ENCODE measurements at regions not wholly inside any gene's neighbourhood (a gene's known extent, or its start where the extent isn't known, plus 50 kb on each side); places are given as distances from the start of the nearest gene placed in this dataset.
A peak's percentile ranks its signal among the peaks of the same experiment; 100 is the strongest.

GRCh38 chr11:43130616-43131015 lies 181.2 kb upstream of the API5 start:
- Histone ChIP-seq H4K8ac (ENCODE audit: low read depth, low read length) (no peak overlapping the region), H3K23ac (ENCODE audit: low read length) (no peak overlapping the region), H3K18ac (ENCODE audit: low read length) (no peak overlapping the region), H4K5ac (ENCODE audit: low read length) (no peak overlapping the region), H3K36me3 (ENCODE audit: control insufficient read depth, insufficient read depth, low read length) (no peaks in the 10 kb centered on the region), H3K79me1 (ENCODE audit: low read length) (no peaks in the 10 kb centered on the region), H3K27me3 (ENCODE audit: insufficient read depth, low read length, poor library complexity) (no peaks in the 10 kb centered on the region), H2AK5ac (ENCODE audit: low read length) (no peak overlapping the region), H2BK15ac (replicated peaks; ENCODE audit: low read depth) (no peak overlapping the region), H3K27ac (ENCODE audit: low read depth, low read length) (no peak overlapping the region), H2BK120ac (ENCODE audit: low read depth, low read length) (no peak overlapping the region), H3K9ac (ENCODE audit: low read length) (no peak overlapping the region), H3K4me3 (ENCODE audit: low read length) (no peak overlapping the region), H3K79me2 (ENCODE audit: control insufficient read depth, insufficient read depth, low read length) (no peaks in the 10 kb centered on the region), H3K4ac (ENCODE audit: low read depth, low read length) (no peak overlapping the region), H2BK5ac (ENCODE audit: low read length) (no peak overlapping the region), H3K4me2 (ENCODE audit: low read length) (no peak overlapping the region), H3K56ac (ENCODE audit: low read length) (no peak overlapping the region), H3K4me1 (ENCODE audit: control insufficient read depth, low read depth, low read length) (no peaks in the 10 kb centered on the region)
- WGBS (ENCODE audit: extremely low coverage, insufficient coverage, low lambda C conversion rate) = no CpG with 5 or more reads among the region's 2 CpGs
- DNase-seq = peak; percentile 81

DNA sequence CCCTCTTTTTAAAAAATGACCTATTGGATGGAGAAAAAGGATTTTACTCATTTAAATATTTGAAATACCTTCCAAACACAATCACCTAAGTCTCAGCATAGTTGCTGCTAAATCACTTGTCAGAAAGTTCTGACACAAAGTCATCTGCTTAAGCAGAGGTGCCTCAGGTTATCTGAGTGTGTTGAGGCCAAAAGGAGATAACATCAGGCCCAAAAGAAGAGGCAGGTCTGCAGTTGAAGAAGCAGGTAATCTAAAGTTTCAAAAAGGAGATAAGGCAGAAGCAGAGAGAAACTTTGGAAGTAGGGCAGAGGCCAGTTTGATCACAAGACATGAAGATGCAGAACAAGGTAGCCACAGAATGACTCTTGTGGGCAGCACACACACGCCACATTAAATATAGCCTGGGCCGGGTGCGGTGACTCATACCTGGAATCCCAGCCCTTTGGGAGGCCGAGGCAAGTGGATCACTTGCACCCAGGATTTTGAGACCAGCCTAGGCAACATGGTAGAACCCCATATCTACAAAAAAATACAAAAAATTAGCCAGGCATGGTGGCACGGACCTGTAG lies 175.7 kb upstream of the API5 start:
- H3K79me1 ChIP-seq (ENCODE audit: low read length) = no peaks in the 10 kb centered on the region
- H2BK120ac ChIP-seq (ENCODE audit: low read depth, low read length) = no peak overlapping the region
- no peak overlapping the region for H3K9ac ChIP-seq (ENCODE audit: low read length)
- no peak overlapping the region for H2BK15ac ChIP-seq (replicated peaks; ENCODE audit: low read depth)
- no peaks in the 10 kb centered on the region for H3K79me2 ChIP-seq (ENCODE audit: control insufficient read depth, insufficient read depth, low read length)
- no peaks in the 10 kb centered on the region for H3K36me3 ChIP-seq (ENCODE audit: control insufficient read depth, insufficient read depth, low read length)
- no peak overlapping the region for H4K8ac ChIP-seq (ENCODE audit: low read depth, low read length)
- no peak overlapping the region for H3K23ac ChIP-seq (ENCODE audit: low read length)
- no CpG with 5 or more reads among the region's 5 CpGs for WGBS (ENCODE audit: extremely low coverage, insufficient coverage, low lambda C conversion rate)
- H2BK5ac ChIP-seq (ENCODE audit: low read length) = no peak overlapping the region
- no peaks in the 10 kb centered on the region for H3K4me1 ChIP-seq (ENCODE audit: control insufficient read depth, low read depth, low read length)
- no peak overlapping the region for H3K27ac ChIP-seq (ENCODE audit: low read depth, low read length)
- no peak overlapping the region for H3K18ac ChIP-seq (ENCODE audit: low read length)
- no peak overlapping the region for H3K4ac ChIP-seq (ENCODE audit: low read depth, low read length)
- H3K4me3 ChIP-seq (ENCODE audit: low read length) = no peak overlapping the region
- H3K56ac ChIP-seq (ENCODE audit: low read length) = no peak overlapping the region
- peak; percentile 43 for DNase-seq
- H3K4me2 ChIP-seq (ENCODE audit: low read length) = no peak overlapping the region
- H3K27me3 ChIP-seq (ENCODE audit: insufficient read depth, low read length, poor library complexity) = no peaks in the 10 kb centered on the region
- H2AK5ac ChIP-seq (ENCODE audit: low read length) = no peak overlapping the region
- no peak overlapping the region for H4K5ac ChIP-seq (ENCODE audit: low read length)

DNA sequence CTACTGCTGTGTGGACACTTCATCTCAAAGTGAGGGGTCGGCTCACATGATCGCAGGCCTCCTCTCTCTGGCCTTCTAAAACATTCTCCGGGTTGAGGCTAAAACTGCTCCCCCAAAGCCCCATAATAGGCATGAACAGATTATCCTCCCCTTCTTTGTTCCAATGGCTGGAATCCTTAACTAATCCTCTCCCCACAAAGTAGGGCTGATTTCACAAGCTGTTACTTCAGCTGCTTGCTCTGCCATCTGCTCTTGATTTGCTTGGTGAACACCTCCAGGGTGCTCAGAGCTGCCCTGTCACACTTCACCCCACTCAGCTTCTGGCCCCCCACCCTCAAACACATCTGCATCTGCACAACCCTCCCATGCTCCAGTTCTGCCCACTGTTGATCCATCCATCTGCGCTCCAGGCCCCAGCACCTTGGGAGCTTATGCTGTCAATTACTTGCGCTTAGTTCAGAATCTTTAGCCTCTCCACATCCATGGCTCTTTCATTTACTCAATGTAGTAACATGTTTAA lies 173.1 kb upstream of the API5 start:
- Histone ChIP-seq H3K4me2 (ENCODE audit: low read length) (no peak overlapping the region), H3K79me1 (ENCODE audit: low read length) (no peaks in the 10 kb centered on the region), H3K23ac (ENCODE audit: low read length) (no peak overlapping the region), H3K9ac (ENCODE audit: low read length) (no peak overlapping the region), H3K36me3 (ENCODE audit: control insufficient read depth, insufficient read depth, low read length) (no peaks in the 10 kb centered on the region), H2BK15ac (replicated peaks; ENCODE audit: low read depth) (no peak overlapping the region), H3K79me2 (ENCODE audit: control insufficient read depth, insufficient read depth, low read length) (no peaks in the 10 kb centered on the region), H4K5ac (ENCODE audit: low read length) (no peak overlapping the region), H3K4me3 (ENCODE audit: low read length) (no peak overlapping the region), H3K18ac (ENCODE audit: low read length) (no peak overlapping the region), H4K8ac (ENCODE audit: low read depth, low read length) (no peak overlapping the region), H2BK120ac (ENCODE audit: low read depth, low read length) (no peak overlapping the region), H3K56ac (ENCODE audit: low read length) (no peak overlapping the region), H3K27me3 (ENCODE audit: insufficient read depth, low read length, poor library complexity) (no peaks in the 10 kb centered on the region), H2BK5ac (ENCODE audit: low read length) (no peak overlapping the region), H3K4ac (ENCODE audit: low read depth, low read length) (no peak overlapping the region), H3K4me1 (ENCODE audit: control insufficient read depth, low read depth, low read length) (no peaks in the 10 kb centered on the region), H2AK5ac (ENCODE audit: low read length) (no peak overlapping the region), H3K27ac (ENCODE audit: low read depth, low read length) (no peak overlapping the region)
- DNase-seq = no peak
- WGBS (ENCODE audit: extremely low coverage, insufficient coverage, low lambda C conversion rate) = no CpG with 5 or more reads among the region's 5 CpGs

DNA sequence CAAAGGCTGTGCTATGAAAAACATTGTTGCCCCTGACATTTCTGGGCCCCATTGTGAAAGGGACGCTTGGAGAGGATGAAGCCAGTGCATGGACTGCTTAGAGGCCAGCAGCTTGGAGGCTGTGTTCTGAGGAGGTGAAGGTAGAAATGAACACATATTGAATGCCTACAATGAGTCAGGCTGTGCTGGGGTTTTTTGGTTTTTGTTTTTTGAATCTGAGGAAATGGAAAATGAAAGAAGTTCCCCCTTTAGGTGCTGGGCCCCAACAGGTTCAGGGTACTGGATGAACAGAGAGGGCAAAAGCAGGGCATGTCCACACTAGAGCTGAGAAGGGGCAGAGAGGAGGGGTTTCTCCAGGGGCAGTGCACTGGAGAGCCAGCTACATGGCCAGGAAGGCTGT lies 166.1 kb upstream of the API5 start:
- Histone ChIP-seq H3K4me3 (ENCODE audit: low read length) (no peak overlapping the region), H3K23ac (ENCODE audit: low read length) (no peak overlapping the region), H3K79me2 (ENCODE audit: control insufficient read depth, insufficient read depth, low read length) (no peaks in the 10 kb centered on the region), H2AK5ac (ENCODE audit: low read length) (no peak overlapping the region), H3K4me1 (ENCODE audit: control insufficient read depth, low read depth, low read length) (no peaks in the 10 kb centered on the region), H4K8ac (ENCODE audit: low read depth, low read length) (no peak overlapping the region), H3K56ac (ENCODE audit: low read length) (no peak overlapping the region), H3K79me1 (ENCODE audit: low read length) (no peaks in the 10 kb centered on the region), H3K36me3 (ENCODE audit: control insufficient read depth, insufficient read depth, low read length) (no peaks in the 10 kb centered on the region), H3K4me2 (ENCODE audit: low read length) (no peak overlapping the region), H4K5ac (ENCODE audit: low read length) (no peak overlapping the region), H3K27ac (ENCODE audit: low read depth, low read length) (no peak overlapping the region), H2BK5ac (ENCODE audit: low read length) (no peak overlapping the region), H3K18ac (ENCODE audit: low read length) (no peak overlapping the region), H2BK15ac (replicated peaks; ENCODE audit: low read depth) (no peak overlapping the region), H2BK120ac (ENCODE audit: low read depth, low read length) (no peak overlapping the region), H3K4ac (ENCODE audit: low read depth, low read length) (no peak overlapping the region), H3K27me3 (ENCODE audit: insufficient read depth, low read length, poor library complexity) (no peaks in the 10 kb centered on the region), H3K9ac (ENCODE audit: low read length) (no peak overlapping the region)
- no CpG with 5 or more reads among the region's 1 CpG for WGBS (ENCODE audit: extremely low coverage, insufficient coverage, low lambda C conversion rate)
- no peak for DNase-seq

DNA sequence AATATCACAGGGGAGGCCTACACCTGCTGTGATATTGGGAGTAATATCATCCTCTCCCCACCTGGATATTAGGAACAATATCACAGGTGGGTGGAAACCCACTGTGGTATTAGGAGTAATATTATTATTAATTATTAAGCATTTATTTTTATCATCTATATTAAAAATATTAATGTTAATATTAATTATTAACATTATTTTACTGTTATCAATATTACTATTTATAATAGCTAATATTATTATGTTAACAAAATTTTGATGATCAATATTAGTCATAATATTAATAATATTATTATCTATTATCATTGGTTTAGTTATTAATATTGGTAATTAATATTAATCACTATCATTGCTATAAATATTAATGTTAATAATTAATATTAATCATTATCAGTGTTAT lies 161.1 kb upstream of the API5 start:
- H2BK120ac ChIP-seq (ENCODE audit: low read depth, low read length) = no peak overlapping the region
- H4K8ac ChIP-seq (ENCODE audit: low read depth, low read length) = no peak overlapping the region
- H2AK5ac ChIP-seq (ENCODE audit: low read length) = no peak overlapping the region
- H3K9ac ChIP-seq (ENCODE audit: low read length) = no peak overlapping the region
- no peak overlapping the region for H3K56ac ChIP-seq (ENCODE audit: low read length)
- H3K27me3 ChIP-seq (ENCODE audit: insufficient read depth, low read length, poor library complexity) = no peaks in the 10 kb centered on the region
- H3K23ac ChIP-seq (ENCODE audit: low read length) = no peak overlapping the region
- no peaks in the 10 kb centered on the region for H3K79me2 ChIP-seq (ENCODE audit: control insufficient read depth, insufficient read depth, low read length)
- H3K4me2 ChIP-seq (ENCODE audit: low read length) = no peak overlapping the region
- no peak for DNase-seq
- no peak overlapping the region for H3K4me3 ChIP-seq (ENCODE audit: low read length)
- H3K4ac ChIP-seq (ENCODE audit: low read depth, low read length) = no peak overlapping the region
- H2BK15ac ChIP-seq (replicated peaks; ENCODE audit: low read depth) = no peak overlapping the region
- H2BK5ac ChIP-seq (ENCODE audit: low read length) = no peak overlapping the region
- H3K36me3 ChIP-seq (ENCODE audit: control insufficient read depth, insufficient read depth, low read length) = no peaks in the 10 kb centered on the region
- H3K27ac ChIP-seq (ENCODE audit: low read depth, low read length) = no peak overlapping the region
- no peak overlapping the region for H3K18ac ChIP-seq (ENCODE audit: low read length)
- no peaks in the 10 kb centered on the region for H3K79me1 ChIP-seq (ENCODE audit: low read length)
- no peaks in the 10 kb centered on the region for H3K4me1 ChIP-seq (ENCODE audit: control insufficient read depth, low read depth, low read length)
- H4K5ac ChIP-seq (ENCODE audit: low read length) = no peak overlapping the region

GRCh38 chr11:43164831-43165230 lies 147.0 kb upstream of the API5 start:
- H3K4me2 ChIP-seq (ENCODE audit: low read length) = no peak overlapping the region
- no peaks in the 10 kb centered on the region for H3K79me2 ChIP-seq (ENCODE audit: control insufficient read depth, insufficient read depth, low read length)
- H4K8ac ChIP-seq (ENCODE audit: low read depth, low read length) = no peak overlapping the region
- no peak overlapping the region for H3K18ac ChIP-seq (ENCODE audit: low read length)
- no peaks in the 10 kb centered on the region for H3K27me3 ChIP-seq (ENCODE audit: insufficient read depth, low read length, poor library complexity)
- WGBS (ENCODE audit: extremely low coverage, insufficient coverage, low lambda C conversion rate) = no CpG with 5 or more reads among the region's 2 CpGs
- no peak overlapping the region for H2BK120ac ChIP-seq (ENCODE audit: low read depth, low read length)
- H3K4ac ChIP-seq (ENCODE audit: low read depth, low read length) = no peak overlapping the region
- H3K9ac ChIP-seq (ENCODE audit: low read length) = no peak overlapping the region
- H2BK5ac ChIP-seq (ENCODE audit: low read length) = no peak overlapping the region
- H3K4me3 ChIP-seq (ENCODE audit: low read length) = no peak overlapping the region
- H2BK15ac ChIP-seq (replicated peaks; ENCODE audit: low read depth) = no peak overlapping the region
- no peaks in the 10 kb centered on the region for H3K36me3 ChIP-seq (ENCODE audit: control insufficient read depth, insufficient read depth, low read length)
- no peak overlapping the region for H4K5ac ChIP-seq (ENCODE audit: low read length)
- H3K23ac ChIP-seq (ENCODE audit: low read length) = no peak overlapping the region
- H2AK5ac ChIP-seq (ENCODE audit: low read length) = no peak overlapping the region
- H3K4me1 ChIP-seq (ENCODE audit: control insufficient read depth, low read depth, low read length) = no peaks in the 10 kb centered on the region
- no peak overlapping the region for H3K56ac ChIP-seq (ENCODE audit: low read length)
- H3K27ac ChIP-seq (ENCODE audit: low read depth, low read length) = no peak overlapping the region
- DNase-seq = no peak
- no peaks in the 10 kb centered on the region for H3K79me1 ChIP-seq (ENCODE audit: low read length)
